Caco-2 (cell line): ENCODE measurements at regions not wholly inside any gene's neighbourhood (a gene's known extent, or its start where the extent isn't known, plus 50 kb on each side); places are given as distances from the start of the nearest gene placed in this dataset.

Experiments used
- BruUV-seq: library from RNA; stranded (reverse); fragments of 400-500 nt; replicated peaks from 2 replicates; lab custom pipeline; 2021; lab: Mats Ljungman, UMichigan
- CTCF ChIA-PET: fragments of 300-600 bp; sonication (Branson Sonifier 250); formaldehyde crosslinking; loops from one replicate; lab custom pipeline; 2022; ENCODE audit warnings: antibody characterized with exemption; lab: Charles Lee
- POLR2A ChIA-PET: fragments of 300-600 bp; sonication (Branson Sonifier 250); formaldehyde crosslinking; loops from one replicate; lab custom pipeline; 2022; ENCODE audit warnings: antibody characterized with exemption; lab: Charles Lee
- DNase-seq, 2 experiments: peaks; one replicate each; pipeline versions ENCODE4 v3.0.0 to v3.0.0-alpha.2; 2020 to 2022
- H3K27me3 ChIP-seq: replicated peaks from 2 replicates; pipeline ENCODE4 v1.6.0; 2011; ENCODE audit warnings: low read length; ENCODE audit not compliant: control insufficient read depth, insufficient read depth
- H3K36me3 ChIP-seq: 2 replicates; pipeline ENCODE4 v1.5.1; 2011; ENCODE audit warnings: low read length; ENCODE audit not compliant: control insufficient read depth, insufficient read depth
- H3K4me1 ChIP-seq: fragments of 250-450 bp; sonication (Bioruptor Pico); 2 replicates; pipeline ENCODE4 v1.5.1; 2020; ENCODE audit warnings: mild to moderate bottlenecking
- H3K4me3 ChIP-seq: 2 replicates; pipeline ENCODE4 v1.5.1; 2011; ENCODE audit warnings: low read depth, mild to moderate bottlenecking, control low read depth, low read length
- H3K9me3 ChIP-seq: fragments of 250-450 bp; sonication (Bioruptor Pico); 2 replicates; pipeline ENCODE4 v1.5.1; 2020; ENCODE audit warnings: mild to moderate bottlenecking, moderate library complexity
- H3K27ac Mint-ChIP-seq: one replicate; pipeline ENCODE4 v1.8.0; 2022; ENCODE audit warnings: mixed read lengths; ENCODE audit not compliant: unreplicated experiment
- H3K27me3 Mint-ChIP-seq: one replicate; pipeline ENCODE4 v1.8.0; 2022; ENCODE audit warnings: mixed read lengths; ENCODE audit not compliant: insufficient read depth, unreplicated experiment
- H3K36me3 Mint-ChIP-seq: one replicate; pipeline ENCODE4 v1.8.0; 2022; ENCODE audit warnings: mild to moderate bottlenecking, mixed read lengths; ENCODE audit not compliant: insufficient read depth, unreplicated experiment
- H3K4me1 Mint-ChIP-seq: one replicate; pipeline ENCODE4 v1.8.0; 2022; ENCODE audit warnings: low read depth, mixed read lengths; ENCODE audit not compliant: unreplicated experiment
- H3K4me3 Mint-ChIP-seq: one replicate; pipeline ENCODE4 v1.8.0; 2022; ENCODE audit warnings: mild to moderate bottlenecking, moderate library complexity, mixed read lengths; ENCODE audit not compliant: unreplicated experiment
- H3K9me3 Mint-ChIP-seq: one replicate; pipeline ENCODE4 v1.8.0; 2022; ENCODE audit warnings: mixed read lengths; ENCODE audit not compliant: unreplicated experiment
- CTCF ChIP-seq, 2 experiments: fragments of 200-600 bp in 1 of 2; IDR thresholded peaks; 1 replicate in 1 of 2; 2 replicates in 1 of 2; pipeline versions ENCODE4 v1.5.1 to v1.8.0; 2011 to 2022; ENCODE audit warnings: antibody characterized with exemption in 1 of 2, control low read depth in 1 of 2, inconsistent platforms in 1 of 2, low read depth in 1 of 2, low read length in 1 of 2, mild to moderate bottlenecking in 1 of 2, moderate library complexity in 1 of 2; ENCODE audit not compliant: insufficient read depth in 1 of 2, severe bottlenecking in 1 of 2, unreplicated experiment in 1 of 2
- intact Hi-C: fragments of 100-400 bp; cut with micrococcal nuclease; formaldehyde crosslinking; loops from one replicate; pipeline ENCODE4 v1.10.0; 2022; ENCODE audit not compliant: unreplicated experiment

- TF ChIP-seq CTCF (IDR thresholded peaks at IDR 0.05; ENCODE audit: insufficient read depth in 1 of 2, low read depth in 1 of 2, low read length in 1 of 2, severe bottlenecking in 1 of 2, unreplicated experiment in 1 of 2) = no peak
- no peaks in the 10 kb centered on the region for H3K4me1 Mint-ChIP-seq
- Histone ChIP-seq H3K9me3 (no peaks in the 10 kb centered on the region), H3K27me3 (no peaks in the 10 kb centered on the region), H3K4me3 (no peak overlapping the region), H3K36me3 (no peaks in the 10 kb centered on the region), H3K4me1 (no peaks in the 10 kb centered on the region)
- CTCF ChIA-PET = no interaction called here
- POLR2A ChIA-PET = no interaction called here
- H3K4me3 Mint-ChIP-seq = no peak overlapping the region
- BruUV-seq = no TSS peak
- peaks cover 17% of the 10 kb centered on the region for H3K27me3 Mint-ChIP-seq
- no peak overlapping the region for H3K27ac Mint-ChIP-seq
- H3K9me3 Mint-ChIP-seq = no peaks in the 10 kb centered on the region
- intact Hi-C loops = no loop called here
- H3K36me3 Mint-ChIP-seq = no peaks in the 10 kb centered on the region
- DNase-seq = no peak
These were observed 422.6 kb upstream of the ONECUT1 start for GRCh38 chr15:53212785-53213184.

- ChIA-PET CTCF (no interaction called here), POLR2A (no interaction called here)
- no peak overlapping the region for H3K4me3 ChIP-seq
- Mint-ChIP-seq H3K27me3 (peaks cover 7% of the 10 kb centered on the region), H3K36me3 (no peaks in the 10 kb centered on the region), H3K4me1 (no peaks in the 10 kb centered on the region), H3K4me3 (no peak overlapping the region), H3K9me3 (no peaks in the 10 kb centered on the region), H3K27ac (no peak overlapping the region)
- intact Hi-C loops = no loop called here
- no peaks in the 10 kb centered on the region for H3K9me3 ChIP-seq
- H3K4me1 ChIP-seq = no peaks in the 10 kb centered on the region
- no peaks in the 10 kb centered on the region for H3K27me3 ChIP-seq
- no TSS peak for BruUV-seq
- no peak for TF ChIP-seq CTCF (IDR thresholded peaks at IDR 0.05; ENCODE audit: insufficient read depth in 1 of 2, low read depth in 1 of 2, low read length in 1 of 2, severe bottlenecking in 1 of 2, unreplicated experiment in 1 of 2)
- no peak for DNase-seq
- H3K36me3 ChIP-seq = no peaks in the 10 kb centered on the region
These were observed 420.5 kb upstream of the ONECUT1 start for GRCh38 chr15:53210653-53211052.

- no peak for TF ChIP-seq CTCF (IDR thresholded peaks at IDR 0.05; ENCODE audit: insufficient read depth in 1 of 2, low read depth in 1 of 2, low read length in 1 of 2, severe bottlenecking in 1 of 2, unreplicated experiment in 1 of 2)
- Histone ChIP-seq H3K9me3 (no peaks in the 10 kb centered on the region), H3K4me3 (no peak overlapping the region), H3K4me1 (no peaks in the 10 kb centered on the region), H3K27me3 (no peaks in the 10 kb centered on the region), H3K36me3 (no peaks in the 10 kb centered on the region)
- no peak overlapping the region for H3K27ac Mint-ChIP-seq
- no peaks in the 10 kb centered on the region for H3K9me3 Mint-ChIP-seq
- H3K36me3 Mint-ChIP-seq = no peaks in the 10 kb centered on the region
- ChIA-PET CTCF (no interaction called here), POLR2A (no interaction called here)
- no peaks in the 10 kb centered on the region for H3K4me1 Mint-ChIP-seq
- DNase-seq = no peak
- no TSS peak for BruUV-seq
- intact Hi-C loops = no loop called here
- H3K4me3 Mint-ChIP-seq = no peak overlapping the region
- peaks cover 7% of the 10 kb centered on the region for H3K27me3 Mint-ChIP-seq
These were observed 419.4 kb upstream of the ONECUT1 start for GRCh38 chr15:53209396-53210042.
